Smooth muscle cell (in vitro differentiated cells): ENCODE measurements at regions not wholly inside any gene's neighbourhood (a gene's known extent, or its start where the extent isn't known, plus 50 kb on each side); places are given as distances from the start of the nearest gene placed in this dataset.

ENCODE experiments used
- DNase-seq: peaks from one replicate; lab custom pipeline; 2025; ENCODE audit not compliant: unreplicated experiment; lab: John Stamatoyannopoulos, UW
- H2AFZ ChIP-seq: fragments of 200-600 bp; sonication (generic); 2 replicates; pipeline ENCODE4 v1.6.0; 2016; ENCODE audit warnings: antibody characterized with exemption, low read depth, mild to moderate bottlenecking
- H3F3A ChIP-seq: fragments of 200-600 bp; sonication (generic); 2 replicates; pipeline ENCODE4 v1.6.0; 2017; ENCODE audit warnings: antibody characterized with exemption, low read depth
- H3K27ac ChIP-seq: fragments of 200-600 bp; sonication (generic); 2 replicates; pipeline ENCODE4 v1.5.1; 2016; ENCODE audit warnings: low read depth, mild to moderate bottlenecking
- H3K27me3 ChIP-seq: fragments of 200-600 bp; sonication (generic); 2 replicates; pipeline ENCODE4 v1.6.1; 2016; ENCODE audit warnings: low read depth, mild to moderate bottlenecking
- H3K36me3 ChIP-seq: fragments of 200-600 bp; sonication (generic); 2 replicates; pipeline ENCODE4 v1.5.1; 2016; ENCODE audit warnings: low read depth
- H3K4me1 ChIP-seq: fragments of 200-600 bp; sonication (generic); 2 replicates; pipeline ENCODE4 v1.5.1; 2016; ENCODE audit warnings: low read depth
- H3K4me2 ChIP-seq: fragments of 200-600 bp; sonication (generic); 2 replicates; pipeline ENCODE4 v1.6.0; 2016; ENCODE audit warnings: mild to moderate bottlenecking
- H3K4me3 ChIP-seq: fragments of 200-600 bp; sonication (generic); 2 replicates; pipeline ENCODE4 v1.5.1; 2016; ENCODE audit warnings: mild to moderate bottlenecking
- H3K79me2 ChIP-seq: fragments of 200-600 bp; sonication (generic); 2 replicates; pipeline ENCODE4 v1.6.0; 2016; ENCODE audit warnings: low read depth, mild to moderate bottlenecking
- H3K9ac ChIP-seq: fragments of 200-600 bp; sonication (generic); 2 replicates; pipeline ENCODE4 v1.6.0; 2016; ENCODE audit warnings: low read depth
- H3K9me3 ChIP-seq: fragments of 200-600 bp; sonication (generic); replicated peaks from 2 replicates; pipeline ENCODE4 v1.5.1; 2016; ENCODE audit warnings: low read depth
- H4K20me1 ChIP-seq: fragments of 200-600 bp; sonication (generic); 2 replicates; pipeline ENCODE4 v1.6.0; 2016; ENCODE audit warnings: low read depth
- CTCF ChIP-seq: fragments of 200-600 bp; sonication (generic); IDR thresholded peaks from 2 replicates; pipeline ENCODE4 v1.5.1; 2017; ENCODE audit warnings: borderline replicate concordance, mild to moderate bottlenecking, antibody characterized with exemption; ENCODE audit not compliant: insufficient read depth, poor library complexity, severe bottlenecking
- WGBS: methylation state at CpG from one replicate; pipeline ENCODE4 v1.1.7; 2016; ENCODE audit warnings: low lambda C conversion rate; 5-methylcytosine and 5-hydroxymethylcytosine counted together

- H3K27me3 ChIP-seq, result no peaks in the 10 kb centered on the region
- no peaks in the 10 kb centered on the region for H3F3A ChIP-seq
- no peak overlapping the region for H3K27ac ChIP-seq
- 42% methylated on average over 4 of the region's 4 CpGs for WGBS
- no peak overlapping the region for H3K9ac ChIP-seq
- TF ChIP-seq CTCF, result no peak
- H3K4me3 ChIP-seq, result no peak overlapping the region
- H4K20me1 ChIP-seq, result no peaks in the 10 kb centered on the region
- H3K36me3 ChIP-seq, result no peaks in the 10 kb centered on the region
- H3K79me2 ChIP-seq, result no peaks in the 10 kb centered on the region
- H3K9me3 ChIP-seq, result no peaks in the 10 kb centered on the region
- no peaks in the 10 kb centered on the region for H3K4me1 ChIP-seq
- DNase-seq, result no peak
- H2AFZ ChIP-seq, result no peak overlapping the region
- no peak overlapping the region for H3K4me2 ChIP-seq
These were observed 124.5 kb downstream of the SLC16A9 start for GRCh38 chr10:59585046-59585700.

- no peaks in the 10 kb centered on the region for H3K79me2 ChIP-seq
- no peak for TF ChIP-seq CTCF
- H3K27me3 ChIP-seq, result no peaks in the 10 kb centered on the region
- no peaks in the 10 kb centered on the region for H4K20me1 ChIP-seq
- 95% methylated on average over 3 of the region's 3 CpGs for WGBS
- no peak for DNase-seq
- no peak overlapping the region for H3K27ac ChIP-seq
- H3K4me1 ChIP-seq, result no peaks in the 10 kb centered on the region
- no peak overlapping the region for H3K9ac ChIP-seq
- H3F3A ChIP-seq, result no peaks in the 10 kb centered on the region
- H3K4me2 ChIP-seq, result no peak overlapping the region
- no peak overlapping the region for H2AFZ ChIP-seq
- H3K9me3 ChIP-seq, result no peaks in the 10 kb centered on the region
- H3K4me3 ChIP-seq, result no peak overlapping the region
- no peaks in the 10 kb centered on the region for H3K36me3 ChIP-seq
These were observed 126.9 kb downstream of the SLC16A9 start for GRCh38 chr10:59582780-59583179.

GRCh38 chr10:59582058-59582457, 127.6 kb downstream of the SLC16A9 start:
- Histone ChIP-seq H3K4me2 (no peak overlapping the region), H3K9ac (no peak overlapping the region), H4K20me1 (no peaks in the 10 kb centered on the region), H3K27ac (no peak overlapping the region), H3K4me3 (no peak overlapping the region), H3K79me2 (no peaks in the 10 kb centered on the region), H3K9me3 (no peaks in the 10 kb centered on the region), H3F3A (no peaks in the 10 kb centered on the region), H3K4me1 (no peaks in the 10 kb centered on the region), H2AFZ (no peak overlapping the region), H3K27me3 (no peaks in the 10 kb centered on the region), H3K36me3 (no peaks in the 10 kb centered on the region)
- 86% methylated on average over 3 of the region's 3 CpGs for WGBS
- DNase-seq, result no peak
- TF ChIP-seq CTCF, result no peak
